Right renal pelvis (tissue), 4 donors: ENCODE measurements at regions not wholly inside any gene's neighbourhood (a gene's known extent, or its start where the extent isn't known, plus 50 kb on each side); places are given as distances from the start of the nearest gene placed in this dataset.
A peak's percentile ranks its signal among the peaks of the same experiment; 100 is the strongest.

Experiments
- DNase-seq, 4 donors: peaks; one replicate each; pipeline ENCODE4 v3.0.0-alpha.2; 2013; ENCODE audit warnings: low read depth in 4 of 4, low spot score in 3 of 4, missing footprints in 1 of 4

DNA sequence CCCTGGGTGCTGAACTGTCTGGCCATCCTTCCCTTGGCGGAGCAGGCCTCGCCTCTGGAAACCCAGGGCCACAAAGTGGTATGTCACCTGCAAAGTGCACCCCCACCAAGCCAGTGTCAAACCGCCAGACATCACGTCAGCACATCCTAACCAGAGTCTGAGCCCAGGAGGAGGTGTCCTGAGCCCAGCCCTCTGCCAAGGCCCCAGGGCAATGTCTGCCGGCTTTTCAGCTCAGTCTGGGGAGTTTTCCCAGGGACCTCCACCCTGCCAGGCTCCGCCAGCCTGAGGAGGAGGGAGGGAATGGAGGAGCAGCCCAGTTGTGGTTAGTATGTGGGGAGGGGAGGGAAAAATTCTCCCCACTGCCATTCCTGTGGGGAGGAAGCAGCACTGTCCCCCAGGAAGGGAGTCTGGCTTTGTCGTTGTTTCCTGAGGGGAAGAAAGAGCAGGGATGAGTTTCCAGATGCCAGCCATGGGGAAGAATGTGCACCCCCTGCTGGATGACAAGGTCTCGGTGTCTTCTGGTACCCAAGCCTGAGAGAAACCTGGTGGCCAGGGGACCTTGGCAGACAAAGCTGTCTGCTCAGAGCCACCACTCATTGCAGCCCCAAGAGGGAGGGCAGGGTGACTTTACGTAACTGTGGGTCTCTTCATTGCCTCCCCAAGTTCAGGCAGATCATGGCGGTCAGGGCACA is 81.4 kb upstream of the CD82 start:
- DNase-seq, result no peak

- no peak for DNase-seq
Observed at GRCh38 chr11:44488165-44488965, 77.1 kb upstream of the CD82 start.

GRCh38 chr11:44493383-44493782 is 72.1 kb upstream of the CD82 start:
- no peak for DNase-seq

GRCh38 chr11:44493930-44494329 is 71.5 kb upstream of the CD82 start:
- no peak for DNase-seq

- no peak for DNase-seq
Observed at GRCh38 chr11:44494785-44495184, 70.7 kb upstream of the CD82 start.

GRCh38 chr11:44496391-44496790 is 69.1 kb upstream of the CD82 start:
- DNase-seq, result no peak

- peak; percentile 44 to 79 (median 64) for DNase-seq
Observed at GRCh38 chr11:44498089-44498871, 67.2 kb upstream of the CD82 start.

GRCh38 chr11:44502506-44502905 is 63.0 kb upstream of the CD82 start:
- no peak for DNase-seq

DNA sequence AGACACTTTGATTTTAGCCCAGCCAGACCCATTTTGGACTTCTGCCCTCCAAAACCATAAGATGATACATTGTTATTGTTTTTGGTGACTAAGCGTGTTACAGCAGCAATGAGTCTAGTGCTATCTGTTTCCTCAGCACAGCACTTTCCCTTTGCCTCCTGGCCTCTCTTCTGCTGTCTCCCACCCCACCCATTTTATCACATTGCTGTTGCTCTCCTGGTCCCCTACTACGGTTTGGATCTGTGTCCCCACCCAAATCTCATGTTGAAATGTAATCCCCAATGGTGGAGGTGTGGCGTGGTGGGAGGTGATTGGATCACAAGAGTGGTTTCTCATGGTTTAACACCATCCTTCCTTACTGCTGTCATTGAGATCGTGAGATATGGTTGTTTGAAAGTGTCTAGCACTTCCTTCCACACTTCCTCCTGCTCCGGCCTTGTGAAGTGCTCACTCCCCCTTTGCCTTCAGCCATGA is 59.8 kb upstream of the CD82 start:
- no peak for DNase-seq

GRCh38 chr11:44506375-44507016 is 59.0 kb upstream of the CD82 start:
- no peak for DNase-seq

- DNase-seq, result no peak
Observed at GRCh38 chr11:44507491-44507890, 58.0 kb upstream of the CD82 start.

DNA sequence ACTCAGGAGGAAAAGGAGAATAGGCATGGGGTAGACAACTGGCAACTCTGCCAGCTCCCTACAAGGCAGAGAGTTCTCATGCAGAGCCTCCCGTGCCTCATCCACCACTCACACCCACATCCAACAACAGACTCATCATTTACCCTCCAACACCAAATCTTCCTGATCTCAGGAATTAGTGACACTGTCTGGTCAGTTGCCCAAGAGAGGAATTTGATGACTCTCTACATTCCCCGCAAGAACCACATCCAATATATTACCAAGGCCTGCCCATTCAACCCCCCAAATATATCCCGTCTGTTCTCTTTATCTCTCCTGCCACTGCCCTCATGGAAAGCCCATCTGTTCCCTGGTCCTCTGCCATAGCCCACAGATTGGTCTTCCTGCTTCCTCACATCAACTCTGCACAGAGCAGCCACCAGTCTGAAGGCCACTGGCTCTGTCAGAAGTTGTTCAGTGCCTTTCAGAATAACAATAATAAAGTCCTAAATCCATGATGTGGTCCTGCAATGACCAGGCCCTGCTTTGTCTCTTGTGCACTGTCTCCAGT is 57.5 kb upstream of the CD82 start:
- no peak for DNase-seq

DNA sequence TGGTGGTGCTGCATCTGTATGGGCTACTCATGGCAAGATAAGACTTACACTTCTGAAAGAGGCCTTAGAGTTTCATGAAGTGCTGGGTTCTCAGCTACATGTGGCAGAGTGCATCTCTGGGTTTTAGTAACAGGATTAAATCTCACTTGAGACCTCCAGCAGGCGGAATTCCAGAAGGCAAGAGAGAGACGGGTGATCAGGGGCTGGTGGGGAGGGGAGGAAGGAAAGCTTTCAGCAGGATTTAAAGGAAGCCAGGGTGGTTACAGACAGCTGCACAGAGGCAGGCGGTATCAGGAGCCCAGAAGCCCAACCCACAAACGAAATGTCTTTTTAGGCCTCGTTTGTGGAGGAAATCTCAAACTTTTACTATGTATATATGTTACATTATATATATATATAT is 56.2 kb upstream of the CD82 start:
- no peak for DNase-seq

DNA sequence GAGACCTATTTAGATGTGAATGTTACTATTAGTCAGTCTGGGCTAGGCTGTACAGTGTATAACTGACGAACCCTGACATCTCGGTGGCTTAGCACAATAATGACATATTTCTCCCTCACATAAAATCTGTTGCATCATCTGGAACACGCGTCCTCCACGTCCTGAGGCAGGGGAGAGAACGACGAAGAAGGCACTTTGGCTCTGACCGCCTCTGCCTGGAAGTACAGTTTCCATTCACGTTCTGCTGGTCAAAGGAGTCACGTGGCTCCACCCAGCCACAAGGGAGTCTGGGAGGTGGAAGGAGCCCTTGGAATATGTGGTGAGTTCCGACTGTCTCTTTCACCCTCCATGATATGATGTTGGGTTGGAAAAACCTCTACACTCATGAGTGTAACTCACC is 55.1 kb upstream of the CD82 start:
- DNase-seq, result no peak

DNA sequence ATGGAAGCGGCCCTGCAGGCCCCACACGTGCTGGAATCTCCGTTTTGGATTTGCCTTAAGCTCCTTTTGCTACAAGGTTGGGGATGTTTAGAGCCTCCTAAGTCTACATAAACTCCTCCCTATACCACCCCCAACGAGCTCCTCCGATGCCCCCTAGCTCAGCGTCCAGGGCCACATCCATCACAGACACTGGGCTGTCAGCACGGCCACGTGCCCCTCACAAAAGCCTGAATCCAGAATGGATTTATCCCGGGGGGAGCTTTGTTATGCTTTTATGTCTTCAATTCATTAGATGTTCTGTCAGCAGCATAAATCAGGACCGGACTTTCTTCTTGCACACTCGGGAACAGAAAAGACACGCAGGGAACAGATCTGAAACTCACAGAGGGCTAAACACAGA is 52.6 kb upstream of the CD82 start:
- DNase-seq, result no peak

- no peak for DNase-seq
Observed at GRCh38 chr11:44515048-44515447, 50.4 kb upstream of the CD82 start.
